ENCODE measurements at regions not wholly inside any gene's neighbourhood (a gene's known extent, or its start where the extent isn't known, plus 50 kb on each side); places are given as distances from the start of the nearest gene placed in this dataset.

DNA sequence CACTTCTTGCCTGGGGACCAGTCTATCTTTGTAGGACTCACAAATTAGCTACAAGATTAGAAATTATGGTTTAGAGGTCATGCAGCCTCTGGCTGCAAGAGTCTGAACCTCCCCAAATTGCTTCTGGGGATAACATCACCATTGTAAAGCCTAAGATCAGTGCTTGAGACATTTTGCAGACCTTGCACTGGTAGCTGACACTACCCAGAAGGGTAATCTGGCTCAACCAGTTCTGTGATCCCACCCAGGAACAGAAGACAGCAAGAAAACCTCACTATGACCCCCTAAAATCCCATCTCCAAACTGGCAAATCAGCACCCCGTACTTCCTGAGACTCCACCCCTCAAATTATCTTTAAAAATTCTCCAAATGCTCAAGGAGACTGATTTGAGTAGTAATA is 58.2 kb upstream of the CDK13 start:
- no peak overlapping the region for H3K4me3 ChIP-seq (ENCODE audit: low read depth, poor library complexity, severe bottlenecking)
- no peak for DNase-seq (ENCODE audit: low spot score in 2 of 2)
- WGBS, 2 donors = 26 to 33% methylated on average over 1 of the region's 1 CpG
- TF ChIP-seq, protein P1, sequence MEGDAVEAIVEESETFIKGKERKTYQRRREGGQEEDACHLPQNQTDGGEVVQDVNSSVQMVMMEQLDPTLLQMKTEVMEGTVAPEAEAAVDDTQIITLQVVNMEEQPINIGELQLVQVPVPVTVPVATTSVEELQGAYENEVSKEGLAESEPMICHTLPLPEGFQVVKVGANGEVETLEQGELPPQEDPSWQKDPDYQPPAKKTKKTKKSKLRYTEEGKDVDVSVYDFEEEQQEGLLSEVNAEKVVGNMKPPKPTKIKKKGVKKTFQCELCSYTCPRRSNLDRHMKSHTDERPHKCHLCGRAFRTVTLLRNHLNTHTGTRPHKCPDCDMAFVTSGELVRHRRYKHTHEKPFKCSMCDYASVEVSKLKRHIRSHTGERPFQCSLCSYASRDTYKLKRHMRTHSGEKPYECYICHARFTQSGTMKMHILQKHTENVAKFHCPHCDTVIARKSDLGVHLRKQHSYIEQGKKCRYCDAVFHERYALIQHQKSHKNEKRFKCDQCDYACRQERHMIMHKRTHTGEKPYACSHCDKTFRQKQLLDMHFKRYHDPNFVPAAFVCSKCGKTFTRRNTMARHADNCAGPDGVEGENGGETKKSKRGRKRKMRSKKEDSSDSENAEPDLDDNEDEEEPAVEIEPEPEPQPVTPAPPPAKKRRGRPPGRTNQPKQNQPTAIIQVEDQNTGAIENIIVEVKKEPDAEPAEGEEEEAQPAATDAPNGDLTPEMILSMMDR (IDR thresholded peaks at IDR 0.05) = no peak
- TF ChIP-seq POLR2A (IDR thresholded peaks at IDR 0.05) = no peak
- intact Hi-C loops (cut with DNase I; ENCODE audit: low total_unique reads) = no loop called here

DNA sequence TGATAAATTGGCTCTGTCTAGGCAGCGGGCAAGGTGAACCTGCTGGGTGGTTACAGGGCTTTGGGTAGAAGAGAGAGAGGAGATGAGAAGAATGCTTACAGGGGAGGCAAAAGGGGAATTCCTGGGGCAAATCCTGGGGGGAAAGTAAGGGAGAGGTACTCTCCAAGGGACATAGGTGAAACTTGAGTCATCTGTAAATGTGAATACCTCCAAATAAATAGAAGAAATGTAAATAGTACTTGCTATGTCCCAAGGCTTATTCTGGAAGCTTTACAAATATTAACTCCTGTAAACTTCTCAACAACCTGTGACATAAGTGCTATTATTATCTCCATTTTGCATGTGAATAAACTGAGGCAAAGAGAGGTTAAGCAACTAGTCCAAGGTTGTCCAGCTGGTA is 57.7 kb upstream of the CDK13 start:
- no peak overlapping the region for H3K4me3 ChIP-seq (ENCODE audit: low read depth, poor library complexity, severe bottlenecking)
- no peak for TF ChIP-seq POLR2A (IDR thresholded peaks at IDR 0.05)
- TF ChIP-seq, protein P1 (IDR thresholded peaks at IDR 0.05) = no peak
- DNase-seq (ENCODE audit: low spot score in 2 of 2) = no peak
- intact Hi-C loops (cut with DNase I; ENCODE audit: low total_unique reads) = no loop called here
- 78 to 85% methylated on average over 1 of the region's 1 CpG for WGBS, 2 donors

- H3K4me3 ChIP-seq (ENCODE audit: low read depth, poor library complexity, severe bottlenecking) = no peak overlapping the region
- no peak for DNase-seq (ENCODE audit: low spot score in 2 of 2)
- 27 to 28% methylated on average over 2 of the region's 2 CpGs for WGBS, 2 donors
- TF ChIP-seq, protein P1 (IDR thresholded peaks at IDR 0.05) = no peak
- no peak for TF ChIP-seq POLR2A (IDR thresholded peaks at IDR 0.05)
- intact Hi-C loops (cut with DNase I; ENCODE audit: low total_unique reads) = loop anchor here (5.0 kb wide), 1 partner anchor 152 kb away; no protein-coding TSS in a partner anchor
Observed at GRCh38 chr7:39894904-39895303, 55.2 kb upstream of the CDK13 start.

DNA sequence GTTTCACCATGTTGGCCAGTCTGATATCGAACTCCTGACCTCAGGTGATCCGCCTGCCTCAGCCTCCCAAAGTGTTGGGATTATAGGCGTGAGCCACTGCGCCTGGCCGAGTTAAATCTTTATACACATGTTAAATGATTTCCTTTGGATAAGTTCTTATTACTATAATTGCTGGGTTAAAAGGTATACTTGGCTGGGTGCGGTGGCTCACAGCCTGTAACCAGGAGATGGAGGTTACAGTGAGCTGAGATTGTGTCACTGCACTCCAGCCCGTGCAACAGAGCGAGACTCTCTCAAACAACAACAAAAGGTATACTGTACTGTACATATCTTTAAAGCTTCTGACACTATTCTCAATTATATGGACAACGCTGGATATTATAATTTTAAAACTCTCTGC is 53.2 kb upstream of the CDK13 start:
- peak in 1 of 2 donors; percentile 68 for DNase-seq (ENCODE audit: low spot score in 2 of 2)
- intact Hi-C loops (cut with DNase I; ENCODE audit: low total_unique reads) = loop anchor here (5.0 kb wide), 1 partner anchor 150 kb away; no protein-coding TSS in a partner anchor
- 88% methylated on average over 9 of the region's 9 CpGs for WGBS, 2 donors
- TF ChIP-seq POLR2A (IDR thresholded peaks at IDR 0.05) = no peak
- TF ChIP-seq, protein P1 (IDR thresholded peaks at IDR 0.05) = no peak
- H3K4me3 ChIP-seq (ENCODE audit: low read depth, poor library complexity, severe bottlenecking) = no peak overlapping the region

GRCh38 chr7:39898867-39899266 is 51.2 kb upstream of the CDK13 start:
- WGBS, 2 donors = 43 to 45% methylated on average over 2 of the region's 2 CpGs
- no peak overlapping the region for H3K4me3 ChIP-seq (ENCODE audit: low read depth, poor library complexity, severe bottlenecking)
- TF ChIP-seq, protein P1 (IDR thresholded peaks at IDR 0.05) = no peak
- no peak for TF ChIP-seq POLR2A (IDR thresholded peaks at IDR 0.05)
- no peak for DNase-seq (ENCODE audit: low spot score in 2 of 2)
- intact Hi-C loops (cut with DNase I; ENCODE audit: low total_unique reads) = loop anchor here (5.0 kb wide), 1 partner anchor 148 kb away; no protein-coding TSS in a partner anchor
